CD4-positive, alpha-beta T cell treated with Interferon alpha-2 for 1 hour (primary cell): ENCODE measurements at regions not wholly inside any gene's neighbourhood (a gene's known extent, or its start where the extent isn't known, plus 50 kb on each side); places are given as distances from the start of the nearest gene placed in this dataset.

ENCODE experiments used
- DNase-seq, 2 donors: peaks; one replicate each; pipeline ENCODE4 v3.0.0-alpha.2; 2020 to 2022

- DNase-seq, result no peak
These were observed 58.7 kb upstream of the ZFR start for GRCh38 chr5:32503261-32503660.

GRCh38 chr5:32501071-32502002 lies 56.8 kb upstream of the ZFR start:
- DNase-seq, result no peak

GRCh38 chr5:32500181-32500580 lies 55.6 kb upstream of the ZFR start:
- no peak for DNase-seq

- no peak for DNase-seq
These were observed 54.7 kb upstream of the ZFR start for GRCh38 chr5:32499261-32499660.

- DNase-seq, result no peak
These were observed 53.9 kb upstream of the ZFR start for GRCh38 chr5:32498484-32498883.

- DNase-seq, result no peak
These were observed 51.6 kb upstream of the ZFR start for GRCh38 chr5:32496104-32496503.

- DNase-seq, result no peak
These were observed 50.3 kb upstream of the ZFR start for GRCh38 chr5:32494827-32495226.
